ENCODE measurements at regions not wholly inside any gene's neighbourhood (a gene's known extent, or its start where the extent isn't known, plus 50 kb on each side); places are given as distances from the start of the nearest gene placed in this dataset.

DNA sequence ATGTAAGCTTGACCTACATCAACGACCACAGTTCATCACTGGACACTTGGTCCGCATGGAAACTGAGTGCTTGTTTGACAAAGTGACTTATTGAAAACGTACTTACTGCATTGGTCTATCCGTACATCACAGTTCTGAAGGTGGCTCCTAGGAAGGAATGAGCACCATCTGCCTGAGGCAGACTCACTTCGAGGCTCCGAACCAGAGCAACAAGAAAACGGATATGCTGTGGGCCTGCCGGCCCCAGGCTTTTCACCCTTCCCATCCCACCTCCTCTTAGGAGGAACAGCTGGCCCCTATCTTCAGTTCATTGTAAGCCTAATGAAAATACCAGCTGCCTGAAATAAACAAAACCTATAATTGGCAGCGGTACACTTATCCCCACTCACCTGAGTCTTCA is 67.2 kb upstream of the TSLP start:
- DNase-seq (ENCODE audit: low spot score) = no peak

DNA sequence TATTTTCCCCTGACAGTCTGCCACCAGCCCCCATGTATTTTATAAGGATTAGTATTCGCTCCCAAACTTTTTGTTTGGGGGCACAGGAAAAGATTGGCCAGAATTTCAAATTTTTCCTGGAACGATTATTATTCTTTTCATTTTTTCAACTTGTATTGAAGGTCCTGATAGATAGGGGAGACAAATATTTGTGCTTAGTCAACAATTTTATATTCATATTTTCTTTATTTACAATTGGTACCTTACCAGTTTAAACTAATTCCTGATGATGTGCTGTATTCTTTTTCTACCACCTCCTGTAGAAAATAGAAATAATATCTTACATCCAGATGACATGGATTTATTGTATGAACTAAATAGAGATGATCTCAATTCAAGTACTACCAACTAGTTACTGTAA is 60.7 kb upstream of the TSLP start:
- no peak for DNase-seq (ENCODE audit: low spot score)

DNA sequence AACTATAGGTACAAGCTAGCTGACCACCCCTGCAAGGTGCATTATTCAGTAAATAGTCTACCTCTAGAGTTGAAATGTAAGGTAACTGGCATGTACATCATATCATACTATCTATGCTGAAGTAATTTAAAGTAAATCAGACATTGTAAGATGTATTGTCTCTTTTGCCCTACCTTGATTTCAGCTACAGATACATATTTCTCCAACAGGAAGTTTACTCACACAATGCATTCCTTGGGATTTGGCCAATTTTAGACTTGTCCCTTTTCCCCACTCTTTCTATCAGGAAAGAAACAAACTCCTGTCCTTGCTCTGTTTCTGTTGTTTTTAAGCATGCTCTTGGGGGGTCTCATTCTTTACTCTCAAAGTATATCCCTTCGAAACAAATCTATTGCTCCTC is 58.5 kb upstream of the TSLP start:
- DNase-seq (ENCODE audit: low spot score) = no peak

DNA sequence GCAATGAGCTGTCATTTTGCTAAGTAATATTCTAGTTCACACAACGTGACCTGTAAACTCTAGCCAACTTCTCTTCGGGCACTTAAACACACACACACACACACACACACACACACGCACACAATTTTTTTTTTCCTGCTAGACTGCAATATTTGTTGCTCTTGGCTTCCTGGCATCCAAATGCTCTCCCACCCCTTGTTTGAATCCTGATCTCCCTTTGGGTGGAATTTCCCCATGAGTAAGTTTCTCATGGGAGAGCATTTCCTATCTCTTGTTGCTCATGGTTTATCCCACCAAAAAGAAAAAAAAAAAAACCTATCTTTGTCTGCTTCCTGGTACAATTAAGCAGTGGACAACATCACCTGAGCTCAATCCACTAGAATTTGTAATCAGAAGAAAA is 54.7 kb upstream of the TSLP start:
- DNase-seq (ENCODE audit: low spot score) = peak; percentile 5

DNA sequence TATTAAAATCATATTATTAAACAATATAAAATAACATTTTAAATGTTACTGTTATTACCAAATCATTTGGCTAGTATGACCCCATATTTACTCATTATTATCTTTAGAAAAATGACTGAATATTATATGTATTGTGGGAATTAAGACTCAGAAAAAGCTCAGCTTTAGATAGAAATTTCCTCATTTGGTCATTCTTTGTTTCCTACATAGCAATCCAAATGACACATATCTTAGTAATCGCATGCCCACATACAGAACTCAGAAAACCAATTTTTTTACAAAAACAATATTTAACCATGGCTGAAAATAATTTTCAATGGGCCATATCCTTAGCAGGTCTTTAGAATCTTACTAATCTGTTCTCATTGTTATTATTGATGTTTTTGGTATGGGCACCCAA is 53.8 kb upstream of the TSLP start:
- peak; percentile 16 for DNase-seq (ENCODE audit: low spot score)
